Activated CD8-positive, alpha-beta memory T cell treated with anti-CD3 and anti-CD28 coated beads for 36 hours (primary cell): ENCODE measurements at regions not wholly inside any gene's neighbourhood (a gene's known extent, or its start where the extent isn't known, plus 50 kb on each side); places are given as distances from the start of the nearest gene placed in this dataset.

Experiments used
- CTCF ChIA-PET: fragments of 350-600 bp; sonication (Branson Sonifier 250); formaldehyde crosslinking; loops from one replicate; lab custom pipeline; 2021; ENCODE audit warnings: antibody characterized with exemption; lab: Charles Lee
- POLR2A ChIA-PET: fragments of 350-600 bp; sonication (Branson Sonifier 250); formaldehyde crosslinking; loops from one replicate; lab custom pipeline; 2021; ENCODE audit warnings: antibody characterized with exemption; lab: Charles Lee

DNA sequence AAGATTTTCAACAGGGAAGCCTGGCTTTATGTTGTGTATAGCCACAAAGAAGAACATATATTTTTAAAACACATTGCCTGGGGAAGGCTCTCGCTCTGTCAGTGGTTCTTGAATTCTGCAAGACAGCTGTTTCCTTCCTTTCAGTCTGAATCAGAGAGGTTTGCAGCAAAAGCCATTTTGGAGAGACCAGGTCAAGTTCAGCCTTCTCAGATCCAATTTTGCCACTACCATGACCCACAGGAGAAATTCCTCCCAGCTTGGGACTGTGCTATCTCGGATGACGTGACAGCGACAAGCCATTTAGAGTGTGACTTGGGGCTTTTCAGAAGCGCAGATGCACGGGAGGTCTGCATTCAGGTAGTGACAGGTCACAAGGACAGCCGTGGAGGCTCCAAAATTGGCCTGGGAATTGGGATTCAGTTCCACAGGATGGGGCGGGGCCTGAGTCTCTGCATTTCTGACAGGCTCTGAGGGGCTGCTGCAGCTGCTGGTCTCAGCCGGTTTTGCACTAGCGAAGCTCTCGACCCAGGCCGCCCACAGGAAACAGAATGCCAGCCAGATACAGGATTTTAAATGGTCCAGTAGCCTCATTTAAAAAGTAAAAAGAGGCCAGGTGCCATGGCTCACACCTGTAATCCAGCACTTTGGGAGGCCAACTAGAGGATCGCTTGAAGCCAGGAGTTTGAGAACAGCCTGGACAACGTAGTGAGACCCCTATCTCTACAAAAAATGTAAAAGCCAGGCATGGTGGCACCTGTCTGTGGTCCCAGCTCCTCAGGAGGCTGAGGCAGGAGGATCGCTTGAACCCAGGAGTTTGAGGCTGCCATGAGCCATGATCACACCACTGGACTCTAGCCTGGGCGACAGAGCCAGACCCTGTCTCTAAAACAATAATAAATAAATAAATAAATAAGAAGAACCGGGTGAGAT, 196.6 kb upstream of the CIBAR2 start:
- POLR2A ChIA-PET, result no interaction called here
- CTCF ChIA-PET, result no interaction called here

DNA sequence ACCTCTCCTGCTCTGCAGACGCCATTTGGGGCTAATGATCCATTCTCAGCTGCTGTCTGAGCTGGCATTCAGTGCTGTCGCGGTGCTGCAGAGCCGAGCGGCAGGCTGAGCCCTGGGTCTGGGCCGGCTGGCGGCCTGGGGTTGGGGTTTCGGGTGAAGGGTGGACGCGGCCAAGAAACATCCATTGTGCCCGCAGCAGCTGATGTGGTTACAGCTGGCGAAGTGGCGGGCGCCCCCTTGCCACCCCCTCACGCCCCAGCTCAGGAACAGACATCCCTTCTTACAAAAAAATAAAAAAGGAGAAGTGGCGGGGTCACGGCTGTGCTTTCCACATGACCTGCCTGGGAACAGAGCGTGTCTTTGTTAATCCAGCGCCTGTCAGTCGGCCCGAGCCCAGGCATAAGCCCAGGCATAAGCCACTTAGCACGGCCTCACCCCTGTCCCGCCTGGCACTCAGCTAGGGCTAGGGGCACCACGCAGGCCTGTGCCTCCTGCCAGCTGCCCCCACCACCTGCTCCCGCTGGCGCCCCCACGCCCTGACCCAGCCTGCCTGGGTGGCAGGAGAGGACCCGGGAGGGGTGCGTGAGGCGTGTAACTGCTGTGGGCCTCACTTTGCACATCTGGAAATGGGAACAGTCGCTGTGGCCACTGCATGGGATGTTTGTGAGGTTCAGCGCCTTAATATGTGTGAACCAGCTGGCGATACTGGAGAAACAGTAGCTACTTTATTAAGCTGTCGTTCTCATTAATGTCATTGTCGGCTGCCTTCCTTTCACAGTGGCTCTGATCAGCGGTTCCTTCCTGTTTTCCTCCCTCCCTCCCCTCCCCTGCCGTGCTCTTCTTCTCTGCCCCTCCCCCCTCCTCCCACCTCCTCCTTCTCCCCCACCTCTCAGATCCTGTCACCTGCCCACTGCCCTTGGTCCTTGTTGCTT, 197.7 kb upstream of the CIBAR2 start:
- POLR2A ChIA-PET, result no interaction called here
- CTCF ChIA-PET, result no interaction called here

DNA sequence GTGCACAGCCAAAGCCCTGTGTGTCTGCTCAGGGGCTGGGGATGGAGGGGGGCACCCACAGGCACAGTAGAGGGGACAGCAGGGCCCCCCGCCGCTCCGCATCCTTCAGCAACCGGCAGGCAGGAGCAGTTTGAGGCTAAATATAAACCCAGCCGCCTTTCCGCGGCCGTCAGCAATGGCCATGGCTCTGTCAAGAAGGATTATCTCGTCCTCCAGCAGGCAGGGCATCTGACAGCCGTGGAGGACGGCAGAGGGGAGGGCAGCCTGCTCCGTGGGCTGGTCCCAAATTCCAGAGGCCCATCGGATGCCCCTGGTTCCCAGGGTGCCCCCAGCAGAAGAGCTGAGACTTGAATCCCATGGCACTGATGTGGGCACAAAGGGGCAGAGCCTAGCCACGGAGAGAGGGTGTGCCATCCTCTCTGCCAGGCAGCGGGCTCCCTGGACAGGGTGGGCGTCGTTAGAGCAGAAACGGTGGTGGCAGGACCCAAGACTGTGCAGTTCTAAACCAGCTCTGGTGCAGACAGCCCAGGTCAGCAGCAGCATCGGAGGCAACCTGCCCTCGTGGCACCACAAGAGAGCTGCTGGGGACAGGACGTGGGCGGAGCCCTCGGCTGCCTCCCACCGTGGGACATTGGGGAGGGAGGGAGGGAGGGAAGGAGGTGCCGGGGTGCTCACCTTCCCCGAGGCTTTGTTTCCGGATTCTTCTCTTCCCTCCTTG, 198.8 kb upstream of the CIBAR2 start:
- CTCF ChIA-PET, result interaction anchor here (1.6 kb wide), 1 partner anchor 20 kb away, joined by 4 read pairs; no protein-coding TSS in a partner anchor
- POLR2A ChIA-PET, result no interaction called here

DNA sequence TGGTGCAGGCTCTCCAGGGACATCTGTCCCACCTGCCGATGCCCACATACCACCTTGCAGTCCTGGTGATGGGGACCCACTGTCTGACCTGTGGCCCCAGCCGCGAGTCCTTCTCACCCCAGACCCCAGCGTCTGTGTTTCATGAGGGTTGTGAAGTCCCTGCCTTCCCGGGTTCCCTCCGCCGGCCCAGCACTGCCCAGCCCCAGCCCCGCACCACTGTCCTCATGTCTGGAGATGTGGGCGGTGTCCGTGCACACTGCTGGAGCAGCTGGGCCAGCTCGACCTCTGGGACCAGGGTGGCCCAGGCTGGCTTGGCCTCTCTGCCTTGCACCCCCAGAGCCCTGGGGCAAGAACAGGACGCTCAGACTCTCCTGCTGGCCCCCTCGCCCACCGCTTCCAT, 199.5 kb upstream of the CIBAR2 start:
- ChIA-PET CTCF (interaction anchor here (0.7 to 1.6 kb wide), 3 partner anchors 19 to 347 kb away, joined by 3 to 4 read pairs (median 3); no protein-coding TSS in a partner anchor), POLR2A (no interaction called here)

DNA sequence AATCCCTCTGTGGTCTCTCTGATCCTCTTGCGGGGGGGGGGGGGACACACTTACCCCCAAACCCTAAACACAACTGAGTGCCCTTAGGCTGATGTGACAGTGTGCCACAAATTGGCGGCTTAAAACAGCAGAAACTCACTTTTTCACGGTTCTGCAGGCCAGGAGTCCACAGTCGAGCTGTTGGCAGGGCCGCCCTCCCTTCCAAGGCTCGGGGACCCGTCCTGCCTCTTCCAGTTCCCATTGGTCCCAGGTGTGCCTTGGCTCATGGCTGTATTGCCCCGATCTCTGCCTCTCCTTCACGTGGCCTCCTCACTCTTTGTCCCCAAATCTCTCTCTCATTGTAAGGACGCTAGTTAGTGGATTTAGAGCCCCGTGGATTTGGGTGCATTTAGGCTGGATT, 199.9 kb upstream of the CIBAR2 start:
- ChIA-PET POLR2A (no interaction called here), CTCF (interaction anchor here (0.7 to 1.6 kb wide), 3 partner anchors 19 to 347 kb away, joined by 3 to 4 read pairs (median 3); no protein-coding TSS in a partner anchor)

DNA sequence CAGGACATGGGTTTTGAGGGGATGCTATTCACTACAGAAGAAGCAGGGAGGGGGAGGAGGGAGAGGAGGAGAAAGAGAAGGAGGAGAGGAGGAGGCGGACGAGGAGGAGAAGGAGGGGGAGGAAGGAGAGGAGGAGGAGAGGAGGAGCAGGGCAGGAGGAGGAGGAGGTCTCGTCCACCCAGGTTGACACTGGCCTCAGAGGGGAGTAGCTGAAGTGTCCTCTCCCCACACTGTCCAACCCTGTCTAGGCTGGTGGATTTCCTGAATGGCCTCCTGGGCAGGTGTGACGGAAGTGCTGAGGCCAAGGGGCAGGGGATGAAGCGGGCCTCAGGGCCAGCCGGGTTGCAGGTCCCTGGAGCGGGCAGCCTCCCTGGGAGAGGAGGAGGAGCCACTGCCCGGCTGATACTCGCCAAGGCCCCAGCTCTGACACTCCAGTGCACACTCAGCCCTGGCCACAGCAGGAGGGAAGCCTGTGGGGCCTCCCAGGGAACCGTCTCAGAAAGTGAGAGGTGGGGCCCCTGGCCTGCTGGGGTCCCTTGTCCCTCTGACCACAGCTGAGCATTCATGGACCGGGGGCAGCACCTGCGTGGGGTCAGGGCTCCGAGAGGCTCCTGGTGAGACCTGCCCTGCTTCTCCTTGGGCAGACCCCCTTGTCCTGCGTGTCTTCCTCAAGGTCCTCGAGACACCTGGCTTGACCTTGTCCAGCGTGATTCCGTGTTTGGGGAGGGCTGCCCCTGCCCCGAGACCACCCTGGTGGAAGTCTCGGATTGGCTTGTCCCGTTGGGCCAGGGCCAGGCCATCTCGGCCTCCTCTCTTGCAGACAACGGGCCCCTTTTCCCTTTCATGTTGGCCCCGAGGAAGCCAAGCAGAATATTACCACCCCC, 200.6 kb upstream of the CIBAR2 start:
- POLR2A ChIA-PET, result no interaction called here
- CTCF ChIA-PET, result interaction anchor here (0.9 to 1.6 kb wide), 2 partner anchors 18 to 31 kb away, joined by 3 to 4 read pairs; no protein-coding TSS in a partner anchor

DNA sequence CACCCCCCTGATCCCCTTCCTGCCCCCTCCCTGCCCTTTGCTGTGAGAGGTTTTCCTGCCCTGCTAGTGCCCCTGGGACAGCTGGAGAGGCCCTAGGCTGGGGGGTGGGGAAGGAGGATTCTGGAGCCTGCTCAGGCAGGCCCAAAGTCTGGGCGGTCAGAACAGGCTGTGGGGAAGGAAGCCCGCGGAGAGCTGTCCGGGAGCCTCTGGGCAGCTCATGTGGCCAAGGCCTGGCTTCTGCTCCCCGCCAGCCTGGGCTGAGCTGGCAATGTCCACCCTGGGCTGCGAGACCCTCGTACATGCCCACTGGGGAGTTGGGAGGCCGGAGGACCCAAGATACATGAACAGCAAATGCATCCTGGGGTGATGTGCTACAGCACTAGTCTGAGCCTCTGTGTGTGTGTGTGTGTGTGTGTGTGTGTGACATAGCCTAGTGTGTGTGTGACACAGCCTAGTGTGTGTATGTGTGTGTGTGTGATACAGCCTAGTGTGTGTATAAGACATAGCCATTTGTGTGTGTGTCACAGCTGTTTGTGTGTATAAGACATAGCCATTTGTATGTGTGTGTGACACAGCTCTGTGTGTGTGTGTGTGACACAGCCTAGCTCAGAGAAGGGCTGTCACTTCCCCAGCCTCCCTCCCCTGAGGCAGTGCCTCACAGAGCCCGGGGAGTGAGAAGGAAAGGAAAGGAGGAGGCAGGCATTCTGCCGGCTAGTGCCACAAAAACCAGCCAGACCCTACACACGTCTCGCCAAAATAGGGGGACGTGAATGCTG, 201.4 kb upstream of the CIBAR2 start:
- POLR2A ChIA-PET, result no interaction called here

DNA sequence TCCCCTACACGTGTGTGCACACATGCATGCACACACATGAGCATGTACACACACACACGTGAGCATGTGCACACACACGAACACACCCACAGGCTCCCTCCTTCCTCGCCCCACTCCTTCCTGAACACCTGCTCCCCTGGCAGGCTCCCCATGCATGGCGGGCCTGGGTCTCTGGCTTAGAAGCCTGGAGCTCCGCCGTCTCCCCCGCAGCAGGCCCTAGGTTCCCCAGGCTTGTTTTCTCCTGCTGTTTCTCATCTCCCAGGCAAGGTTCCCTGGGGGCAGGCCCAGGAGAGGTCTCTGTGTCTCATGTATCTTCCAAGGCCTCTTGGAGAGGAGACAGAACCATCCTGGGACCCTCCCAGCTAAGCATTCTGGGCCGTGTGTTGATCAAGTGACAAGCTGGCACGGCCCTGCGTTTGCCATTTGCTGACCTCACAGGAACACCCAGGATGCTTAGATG, 202.3 kb upstream of the CIBAR2 start:
- ChIA-PET CTCF (no interaction called here), POLR2A (no interaction called here)

More for the DNA sequence above, 201.4 kb upstream of the CIBAR2 start:
- CTCF ChIA-PET, result no interaction called here

DNA sequence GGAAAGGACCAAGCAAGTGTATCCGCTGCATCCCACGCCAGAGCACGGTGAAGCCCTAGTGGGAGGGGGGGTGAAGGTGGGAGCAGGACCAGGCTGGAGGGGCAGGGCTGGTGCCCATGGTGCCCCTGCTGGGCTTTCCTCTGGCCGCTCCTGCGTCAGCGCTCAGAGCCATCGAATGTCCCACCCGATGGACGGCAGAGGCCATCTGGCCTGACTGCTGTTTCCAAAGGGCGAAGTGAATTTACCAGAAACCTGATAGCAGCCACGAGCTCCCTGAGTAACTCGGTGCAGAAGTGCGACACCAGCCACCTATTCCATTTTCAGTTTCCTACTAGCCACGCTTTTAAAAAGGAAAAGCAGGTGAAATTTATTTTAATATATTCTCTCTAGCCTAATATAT, 203.6 kb upstream of the CIBAR2 start:
- CTCF ChIA-PET, result no interaction called here
- POLR2A ChIA-PET, result no interaction called here

DNA sequence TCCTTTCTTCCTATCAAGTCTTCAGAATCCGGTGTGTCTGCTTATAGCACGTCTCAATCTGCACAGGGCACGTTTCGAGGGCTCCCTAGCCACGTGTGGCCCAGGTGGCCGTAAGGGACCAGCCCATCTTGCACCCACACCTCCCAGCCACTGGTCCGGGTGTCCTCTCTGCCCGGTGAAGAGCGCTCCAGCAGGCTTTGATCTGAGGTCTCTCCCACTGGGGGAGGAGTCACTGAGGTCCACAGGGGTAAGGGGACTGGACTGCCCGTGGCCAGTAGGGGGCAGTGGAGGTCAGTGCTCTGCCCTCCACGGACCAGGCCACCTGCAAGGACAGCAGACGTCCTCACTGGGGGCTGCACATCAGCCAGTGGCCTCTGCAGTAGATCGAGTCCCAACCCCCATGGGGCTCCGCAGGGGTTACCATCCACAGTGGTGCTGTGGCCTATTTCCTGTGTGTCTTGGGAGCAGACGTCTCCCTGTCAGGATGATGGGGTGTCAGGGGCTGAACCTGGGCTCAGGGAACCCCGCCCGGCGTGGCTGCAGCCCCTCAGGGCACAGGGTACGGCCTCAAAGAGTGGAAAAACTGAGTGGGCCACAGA, 204.1 kb upstream of the CIBAR2 start:
- CTCF ChIA-PET, result no interaction called here
- POLR2A ChIA-PET, result no interaction called here

DNA sequence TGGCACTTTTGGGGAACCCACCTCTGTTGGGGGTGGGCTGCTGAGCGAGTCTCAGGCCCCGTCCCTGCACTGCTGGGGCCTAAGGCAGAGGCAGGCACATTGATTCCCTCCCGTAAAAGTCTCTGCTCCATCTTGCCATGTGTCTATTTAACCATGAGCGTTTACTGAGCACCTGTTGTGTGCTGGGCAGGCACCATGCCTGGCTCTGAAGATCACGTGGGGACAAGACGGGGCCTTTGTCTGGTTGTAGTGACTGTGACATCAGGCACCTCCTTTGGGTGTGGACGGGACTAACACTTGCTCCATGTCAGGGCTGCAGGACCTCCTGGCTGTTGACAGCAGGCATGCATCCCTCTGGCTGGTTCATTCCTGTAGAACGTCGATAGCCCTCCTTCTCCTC, 204.7 kb upstream of the CIBAR2 start:
- POLR2A ChIA-PET, result no interaction called here
- CTCF ChIA-PET, result no interaction called here

DNA sequence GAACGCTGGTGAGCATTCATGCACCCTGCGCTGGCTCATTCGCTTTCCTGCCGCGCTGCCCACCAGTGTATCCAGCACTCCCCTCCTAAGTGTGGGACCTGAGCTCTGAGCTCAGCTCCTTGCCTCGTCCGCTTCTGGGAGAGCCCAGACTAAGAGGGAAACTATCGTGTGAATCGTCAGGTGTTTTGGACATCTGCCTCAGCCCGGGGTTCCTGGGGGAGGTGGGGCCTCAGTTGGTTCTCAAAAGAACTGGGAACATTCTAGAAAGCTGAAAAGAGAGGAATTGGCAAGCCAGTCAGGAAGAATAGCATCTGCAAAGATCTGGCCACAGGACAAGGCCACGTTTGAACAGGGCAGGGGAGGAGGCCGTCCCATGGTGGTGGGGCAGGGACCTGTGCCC, 205.4 kb upstream of the CIBAR2 start:
- ChIA-PET POLR2A (no interaction called here), CTCF (no interaction called here)

DNA sequence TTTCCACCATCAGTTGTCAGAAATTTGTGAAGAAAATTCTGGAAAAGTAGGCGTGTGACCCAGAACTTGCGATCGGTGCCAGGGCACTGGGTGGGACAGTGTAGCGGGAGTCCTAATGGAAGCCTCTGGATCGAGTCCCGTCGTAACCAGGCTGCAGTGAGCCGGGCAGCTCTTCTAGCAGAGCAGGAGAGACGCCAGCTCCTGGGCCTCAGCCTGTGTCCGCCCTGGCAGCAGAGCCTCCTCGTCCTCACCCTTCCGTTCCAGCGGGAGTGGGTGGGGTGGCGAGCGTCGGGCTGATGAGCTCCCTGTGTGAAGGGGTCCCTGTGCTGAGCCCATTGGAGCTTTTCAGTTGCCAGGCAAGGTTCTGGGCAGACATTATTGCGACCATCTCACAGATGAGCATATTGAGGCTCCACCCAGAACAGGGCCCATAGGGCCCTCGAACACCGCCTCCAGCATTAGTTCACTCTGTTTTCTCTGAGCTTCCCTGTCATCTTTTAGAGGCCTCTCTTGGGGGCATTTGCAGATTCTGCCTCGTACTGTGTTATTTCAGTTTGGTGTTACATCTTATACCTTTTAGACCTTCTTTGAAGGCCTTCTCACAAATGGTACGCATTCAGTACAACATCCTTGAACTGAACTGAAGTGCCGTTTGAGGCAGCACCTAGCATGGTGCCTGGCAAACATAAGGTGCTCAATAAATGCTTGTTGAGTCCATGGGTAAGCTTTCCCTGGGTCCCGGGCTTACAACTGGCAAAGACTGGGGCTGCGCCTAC, 207.1 kb upstream of the CIBAR2 start:
- ChIA-PET CTCF (no interaction called here), POLR2A (no interaction called here)

DNA sequence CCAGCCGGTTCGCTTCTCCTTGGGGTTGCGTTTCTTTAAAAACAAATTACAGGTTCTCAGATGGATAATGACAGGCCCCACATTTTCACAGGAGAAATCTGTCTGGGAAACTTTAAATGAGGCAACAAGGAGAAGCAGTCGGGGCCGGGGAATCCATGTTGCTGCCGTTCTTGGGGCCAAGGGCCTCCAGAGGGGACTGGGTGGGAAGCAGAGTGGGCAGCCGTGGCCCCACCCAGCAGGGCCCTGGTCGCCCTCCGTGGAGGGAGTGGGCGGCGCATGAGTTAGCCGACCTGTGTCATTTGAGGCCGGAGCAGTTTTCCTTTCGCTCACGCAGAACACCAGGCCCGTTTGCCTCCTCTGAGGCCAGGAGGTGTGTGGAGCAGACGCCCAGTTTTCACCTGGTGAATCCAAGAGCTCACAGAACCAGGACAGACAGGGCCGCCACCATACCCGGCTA, 207.7 kb upstream of the CIBAR2 start:
- POLR2A ChIA-PET, result no interaction called here
- CTCF ChIA-PET, result no interaction called here

DNA sequence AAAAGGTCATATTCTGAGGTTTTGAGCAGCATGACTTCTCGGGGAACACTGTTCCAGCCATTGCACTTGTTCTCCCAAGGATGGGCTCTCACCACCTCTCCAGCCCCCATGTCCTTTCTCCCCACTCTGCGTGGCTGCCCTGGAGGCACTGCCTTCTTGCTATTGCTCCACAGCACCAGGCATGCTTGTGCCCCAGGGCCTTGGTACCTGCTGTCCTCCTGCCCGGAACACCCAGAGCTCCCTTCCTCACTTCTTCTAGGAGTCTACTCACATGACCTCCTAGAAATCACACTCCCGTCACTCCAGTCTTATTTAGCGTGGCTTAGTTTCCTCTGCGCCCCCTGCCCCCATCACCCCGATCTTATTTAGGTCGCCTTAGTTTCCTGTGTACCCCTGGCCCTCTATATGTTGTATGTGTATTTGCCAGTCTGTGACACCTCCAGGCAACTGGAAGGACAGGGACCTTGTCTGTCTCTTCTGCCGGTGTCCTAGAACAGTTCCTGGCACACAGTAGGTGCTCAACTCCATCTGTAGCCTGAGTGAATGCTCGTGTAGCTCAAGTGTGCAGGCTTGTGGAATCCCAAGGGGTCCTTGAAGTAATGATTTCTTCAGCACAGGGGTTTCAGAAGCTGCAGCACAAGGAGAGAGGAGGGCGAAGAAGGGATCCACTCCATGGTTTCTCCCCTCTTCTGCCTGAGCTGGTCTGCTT, 208.6 kb upstream of the CIBAR2 start:
- ChIA-PET POLR2A (no interaction called here), CTCF (no interaction called here)
